Kidney (tissue), 13 donors: ENCODE measurements at regions not wholly inside any gene's neighbourhood (a gene's known extent, or its start where the extent isn't known, plus 50 kb on each side); places are given as distances from the start of the nearest gene placed in this dataset.

Experiments used
- DNase-seq, 5 donors: peaks; one replicate each; pipeline ENCODE4 v3.0.0-alpha.2; 2013 to 2020
- FAIRE-seq: peaks from 2 replicates; lab custom pipeline; 2012; peaks lifted over from hg19 to GRCh38; lab: Jason Lieb, UNC
- H3K27ac ChIP-seq, 2 donors: one replicate each; pipeline ENCODE4 v1.7.0; 2013; ENCODE audit warnings: low read depth in 2 of 2, low read length in 2 of 2, inconsistent platforms in 1 of 2
- H3K27me3 ChIP-seq: one replicate; pipeline ENCODE4 v1.7.1; 2013; ENCODE audit warnings: low read length, inconsistent platforms; ENCODE audit not compliant: control insufficient read depth, insufficient read depth
- H3K36me3 ChIP-seq, 3 donors: one replicate each; pipeline versions ENCODE4 v1.7.0 to v1.7.1; 2013; ENCODE audit warnings: low read length in 3 of 3, control low read depth in 1 of 3, inconsistent platforms in 1 of 3; ENCODE audit not compliant: insufficient read depth in 3 of 3, control insufficient read depth in 2 of 3
- H3K4me1 ChIP-seq, 3 donors: one replicate each; pipeline versions ENCODE4 v1.7.0 to v1.7.1; 2013; ENCODE audit warnings: low read length in 3 of 3, inconsistent platforms in 1 of 3, low read depth in 1 of 3; ENCODE audit not compliant: control insufficient read depth in 2 of 3, insufficient read depth in 2 of 3
- H3K4me3 ChIP-seq, 3 donors: one replicate each; pipeline versions ENCODE4 v1.7.0 to v1.8.1; 2013; ENCODE audit warnings: low read length in 3 of 3, control low read depth in 1 of 3, inconsistent platforms in 1 of 3
- H3K9ac ChIP-seq, 3 donors: one replicate each; pipeline versions ENCODE4 v1.7.0 to v1.7.1; 2013; ENCODE audit warnings: low read length in 3 of 3, control low read depth in 1 of 3, inconsistent platforms in 1 of 3
- H3K9me3 ChIP-seq, 3 donors: one replicate each; pipeline versions ENCODE4 v1.7.0 to v1.7.1; 2013; ENCODE audit warnings: low read length in 3 of 3, control low read depth in 1 of 3, inconsistent platforms in 1 of 3; ENCODE audit not compliant: control insufficient read depth in 2 of 3, insufficient read depth in 1 of 3
- intact Hi-C: fragments of 100-400 bp; cut with DNase I; formaldehyde crosslinking; loops from one replicate; pipeline ENCODE4 v1.11.1; 2022
- TF ChIP-seq, protein P1 (sequence below): IDR thresholded peaks from 3 replicates; pipeline ENCODE4 v1.5.1; 2012; ENCODE audit warnings: mild to moderate bottlenecking, moderate library complexity, borderline replicate concordance; ENCODE audit not compliant: insufficient read depth; ENCODE audit errors: extremely low read depth
- donor health status: control.
- donor health status: control.
- donor health status: control.
- donor health status: control.
- donor health status: control.
- donor health status: DM: yes; HTN: yes; CAD: no.
- donor health status: Normal renal cell carcinoma (clear cell type).

DNA sequence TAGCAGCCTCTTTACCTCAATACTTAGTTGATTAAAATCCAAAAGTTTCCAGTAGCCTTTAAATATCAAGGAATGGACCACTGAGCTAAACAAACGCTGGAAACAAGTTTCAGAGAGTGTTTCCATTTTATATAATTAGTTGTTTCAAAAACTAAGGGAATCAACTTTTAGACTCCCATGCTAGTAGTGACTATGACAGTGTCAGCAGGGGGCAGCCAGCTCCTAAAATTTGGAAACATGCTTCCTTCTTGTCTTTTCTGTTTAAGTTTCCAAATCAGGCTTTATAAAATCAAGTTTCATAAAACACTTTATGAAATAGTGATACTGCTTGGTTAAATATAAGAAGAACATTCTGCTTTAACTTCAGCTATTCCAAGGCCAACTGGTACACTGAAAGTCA lies 138.2 kb upstream of the TMEM229A start:
- intact Hi-C loops: no loop called here
- Histone ChIP-seq H3K9me3 (no peaks in the 10 kb centered on the region), H3K27me3 (no peaks in the 10 kb centered on the region), H3K27ac (no peak overlapping the region), H3K9ac (no peak overlapping the region), H3K36me3 (no peaks in the 10 kb centered on the region), H3K4me1 (no peaks in the 10 kb centered on the region), H3K4me3 (no peak overlapping the region)
- DNase-seq: peak in 2 of 5 donors; percentile 39 to 45
- TF ChIP-seq, protein P1, sequence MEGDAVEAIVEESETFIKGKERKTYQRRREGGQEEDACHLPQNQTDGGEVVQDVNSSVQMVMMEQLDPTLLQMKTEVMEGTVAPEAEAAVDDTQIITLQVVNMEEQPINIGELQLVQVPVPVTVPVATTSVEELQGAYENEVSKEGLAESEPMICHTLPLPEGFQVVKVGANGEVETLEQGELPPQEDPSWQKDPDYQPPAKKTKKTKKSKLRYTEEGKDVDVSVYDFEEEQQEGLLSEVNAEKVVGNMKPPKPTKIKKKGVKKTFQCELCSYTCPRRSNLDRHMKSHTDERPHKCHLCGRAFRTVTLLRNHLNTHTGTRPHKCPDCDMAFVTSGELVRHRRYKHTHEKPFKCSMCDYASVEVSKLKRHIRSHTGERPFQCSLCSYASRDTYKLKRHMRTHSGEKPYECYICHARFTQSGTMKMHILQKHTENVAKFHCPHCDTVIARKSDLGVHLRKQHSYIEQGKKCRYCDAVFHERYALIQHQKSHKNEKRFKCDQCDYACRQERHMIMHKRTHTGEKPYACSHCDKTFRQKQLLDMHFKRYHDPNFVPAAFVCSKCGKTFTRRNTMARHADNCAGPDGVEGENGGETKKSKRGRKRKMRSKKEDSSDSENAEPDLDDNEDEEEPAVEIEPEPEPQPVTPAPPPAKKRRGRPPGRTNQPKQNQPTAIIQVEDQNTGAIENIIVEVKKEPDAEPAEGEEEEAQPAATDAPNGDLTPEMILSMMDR: peak; percentile 14
- no peak for FAIRE-seq

GRCh38 chr7:124168616-124169015 lies 135.7 kb upstream of the TMEM229A start:
- no peak for FAIRE-seq
- Histone ChIP-seq H3K9ac (no peak overlapping the region), H3K9me3 (no peaks in the 10 kb centered on the region), H3K27me3 (no peaks in the 10 kb centered on the region), H3K4me3 (no peak overlapping the region), H3K36me3 (no peaks in the 10 kb centered on the region), H3K27ac (no peak overlapping the region), H3K4me1 (no peaks in the 10 kb centered on the region)
- intact Hi-C loops: no loop called here
- DNase-seq: no peak
- TF ChIP-seq, protein P1: no peak

GRCh38 chr7:124162667-124163066 lies 129.8 kb upstream of the TMEM229A start:
- TF ChIP-seq, protein P1: no peak
- no peaks in the 10 kb centered on the region for H3K9me3 ChIP-seq
- no peak overlapping the region for H3K4me3 ChIP-seq
- FAIRE-seq (no peak), DNase-seq (no peak)
- no peak overlapping the region for H3K27ac ChIP-seq
- no peaks in the 10 kb centered on the region for H3K36me3 ChIP-seq
- H3K9ac ChIP-seq: no peak overlapping the region
- intact Hi-C loops: no loop called here
- H3K27me3 ChIP-seq: no peaks in the 10 kb centered on the region
- H3K4me1 ChIP-seq: no peaks in the 10 kb centered on the region

DNA sequence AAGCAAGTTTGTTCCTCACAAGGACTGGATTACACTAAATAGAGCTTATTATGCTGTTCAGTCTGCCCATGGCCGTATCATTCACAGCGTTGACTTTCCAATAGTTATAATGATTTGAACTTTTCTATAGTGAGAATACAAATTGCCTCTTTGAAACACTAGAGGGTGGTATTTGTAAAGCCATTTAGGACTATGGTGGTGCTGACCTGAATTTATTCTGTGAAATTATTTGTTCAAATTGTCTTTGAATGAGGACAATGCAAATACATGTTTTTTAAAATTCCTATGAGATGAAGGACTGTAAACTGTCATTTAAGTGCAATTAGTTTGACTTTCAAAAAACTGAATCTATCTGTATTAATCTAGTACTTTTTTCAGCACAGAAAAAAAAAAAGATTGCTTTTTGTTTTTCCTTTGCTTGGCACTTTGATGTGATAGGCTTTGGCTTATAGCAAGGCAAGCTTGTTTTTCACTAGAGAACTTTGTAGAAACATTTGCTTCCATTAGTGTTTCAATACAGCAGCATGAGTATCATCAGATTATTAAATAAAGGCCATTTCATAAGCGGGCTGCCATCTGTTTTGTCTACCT lies 122.7 kb upstream of the TMEM229A start:
- no peaks in the 10 kb centered on the region for H3K9me3 ChIP-seq
- DNase-seq (peak in 2 of 5 donors; percentile 26), FAIRE-seq (no peak)
- no peaks in the 10 kb centered on the region for H3K27me3 ChIP-seq
- TF ChIP-seq, protein P1: peak; percentile 17
- no peak overlapping the region for H3K27ac ChIP-seq
- no peaks in the 10 kb centered on the region for H3K36me3 ChIP-seq
- H3K9ac ChIP-seq: no peak overlapping the region
- no peaks in the 10 kb centered on the region for H3K4me1 ChIP-seq
- intact Hi-C loops: no loop called here
- no peak overlapping the region for H3K4me3 ChIP-seq
